ENCODE measurements at regions not wholly inside any gene's neighbourhood (a gene's known extent, or its start where the extent isn't known, plus 50 kb on each side); places are given as distances from the start of the nearest gene placed in this dataset.

- DNase-seq (ENCODE audit: insufficient read length, low spot score) (no peak), FAIRE-seq (no peak)
- no peak for TF ChIP-seq TAF1 (IDR thresholded peaks at IDR 0.05; ENCODE audit: low read depth, low read length)
Observed at GRCh38 chr3:59677747-59678702, 628.2 kb upstream of the CFAP20DC start.

GRCh38 chr3:59675495-59675894, 625.7 kb upstream of the CFAP20DC start:
- TF ChIP-seq SPI1 (IDR thresholded peaks at IDR 0.05; ENCODE audit: low read depth, low read length) = no peak
- no peak for TF ChIP-seq TAF1 (IDR thresholded peaks at IDR 0.05; ENCODE audit: low read depth, low read length)
- TF ChIP-seq POLR2A (IDR thresholded peaks at IDR 0.05; ENCODE audit: low read depth, low read length) = no peak
- TF ChIP-seq PAX5 (IDR thresholded peaks at IDR 0.05; ENCODE audit: insufficient read depth, low read length, severe bottlenecking) = no peak
- TF ChIP-seq POLR2AphosphoS5 (IDR thresholded peaks at IDR 0.05; ENCODE audit: low read depth, low read length) = no peak
- no peak for TF ChIP-seq POU2F2 (IDR thresholded peaks at IDR 0.05; ENCODE audit: low read depth, low read length)
- DNase-seq (ENCODE audit: insufficient read length, low spot score) (no peak), FAIRE-seq (no peak)

- TF ChIP-seq TAF1 (IDR thresholded peaks at IDR 0.05; ENCODE audit: low read depth, low read length) (no peak), POLR2A (IDR thresholded peaks at IDR 0.05; ENCODE audit: low read depth, low read length) (no peak), SPI1 (IDR thresholded peaks at IDR 0.05; ENCODE audit: low read depth, low read length) (no peak), POLR2AphosphoS5 (IDR thresholded peaks at IDR 0.05; ENCODE audit: low read depth, low read length) (no peak), POU2F2 (IDR thresholded peaks at IDR 0.05; ENCODE audit: low read depth, low read length) (no peak), PAX5 (IDR thresholded peaks at IDR 0.05; ENCODE audit: insufficient read depth, low read length, severe bottlenecking) (no peak)
- FAIRE-seq = no peak
- DNase-seq (ENCODE audit: insufficient read length, low spot score) = no peak
Observed at GRCh38 chr3:59663076-59663850, 613.4 kb upstream of the CFAP20DC start.

GRCh38 chr3:59660852-59661625, 611.2 kb upstream of the CFAP20DC start:
- TF ChIP-seq SPI1 (IDR thresholded peaks at IDR 0.05; ENCODE audit: low read depth, low read length) = no peak
- no peak for TF ChIP-seq PAX5 (IDR thresholded peaks at IDR 0.05; ENCODE audit: insufficient read depth, low read length, severe bottlenecking)
- no peak for TF ChIP-seq TAF1 (IDR thresholded peaks at IDR 0.05; ENCODE audit: low read depth, low read length)
- no peak for TF ChIP-seq POLR2A (IDR thresholded peaks at IDR 0.05; ENCODE audit: low read depth, low read length)
- no peak for TF ChIP-seq POLR2AphosphoS5 (IDR thresholded peaks at IDR 0.05; ENCODE audit: low read depth, low read length)
- no peak for TF ChIP-seq POU2F2 (IDR thresholded peaks at IDR 0.05; ENCODE audit: low read depth, low read length)
- no peak for DNase-seq (ENCODE audit: insufficient read length, low spot score)
- no peak for FAIRE-seq

- no peak for TF ChIP-seq SPI1 (IDR thresholded peaks at IDR 0.05; ENCODE audit: low read depth, low read length)
- TF ChIP-seq TAF1 (IDR thresholded peaks at IDR 0.05; ENCODE audit: low read depth, low read length) = no peak
- no peak for TF ChIP-seq PAX5 (IDR thresholded peaks at IDR 0.05; ENCODE audit: insufficient read depth, low read length, severe bottlenecking)
- no peak for TF ChIP-seq POLR2A (IDR thresholded peaks at IDR 0.05; ENCODE audit: low read depth, low read length)
- no peak for DNase-seq (ENCODE audit: insufficient read length, low spot score)
- no peak for FAIRE-seq
Observed at GRCh38 chr3:59660376-59660775, 610.6 kb upstream of the CFAP20DC start.

- no peak for TF ChIP-seq TAF1 (IDR thresholded peaks at IDR 0.05; ENCODE audit: low read depth, low read length)
- no peak for TF ChIP-seq POLR2A (IDR thresholded peaks at IDR 0.05; ENCODE audit: low read depth, low read length)
- TF ChIP-seq POU2F2 (IDR thresholded peaks at IDR 0.05; ENCODE audit: low read depth, low read length) = no peak
- no peak for TF ChIP-seq POLR2AphosphoS5 (IDR thresholded peaks at IDR 0.05; ENCODE audit: low read depth, low read length)
- no peak for TF ChIP-seq SPI1 (IDR thresholded peaks at IDR 0.05; ENCODE audit: low read depth, low read length)
- no peak for FAIRE-seq
- no peak for DNase-seq (ENCODE audit: insufficient read length, low spot score)
Observed at GRCh38 chr3:59659755-59660154, 609.9 kb upstream of the CFAP20DC start.

- DNase-seq (ENCODE audit: insufficient read length, low spot score) (no peak), FAIRE-seq (no peak)
- TF ChIP-seq POLR2A (IDR thresholded peaks at IDR 0.05; ENCODE audit: low read depth, low read length) = no peak
- no peak for TF ChIP-seq TAF1 (IDR thresholded peaks at IDR 0.05; ENCODE audit: low read depth, low read length)
- TF ChIP-seq SPI1 (IDR thresholded peaks at IDR 0.05; ENCODE audit: low read depth, low read length) = no peak
- no peak for TF ChIP-seq POLR2AphosphoS5 (IDR thresholded peaks at IDR 0.05; ENCODE audit: low read depth, low read length)
- no peak for TF ChIP-seq PAX5 (IDR thresholded peaks at IDR 0.05; ENCODE audit: insufficient read depth, low read length, severe bottlenecking)
- TF ChIP-seq POU2F2 (IDR thresholded peaks at IDR 0.05; ENCODE audit: low read depth, low read length) = no peak
Observed at GRCh38 chr3:59658866-59659265, 609.0 kb upstream of the CFAP20DC start.

- FAIRE-seq (no peak), DNase-seq (ENCODE audit: insufficient read length, low spot score) (no peak)
- TF ChIP-seq POLR2AphosphoS5 (IDR thresholded peaks at IDR 0.05; ENCODE audit: low read depth, low read length) = no peak
- no peak for TF ChIP-seq SPI1 (IDR thresholded peaks at IDR 0.05; ENCODE audit: low read depth, low read length)
- TF ChIP-seq POU2F2 (IDR thresholded peaks at IDR 0.05; ENCODE audit: low read depth, low read length) = no peak
- no peak for TF ChIP-seq PAX5 (IDR thresholded peaks at IDR 0.05; ENCODE audit: insufficient read depth, low read length, severe bottlenecking)
- no peak for TF ChIP-seq POLR2A (IDR thresholded peaks at IDR 0.05; ENCODE audit: low read depth, low read length)
- no peak for TF ChIP-seq TAF1 (IDR thresholded peaks at IDR 0.05; ENCODE audit: low read depth, low read length)
Observed at GRCh38 chr3:59658274-59658673, 608.4 kb upstream of the CFAP20DC start.

GRCh38 chr3:59655418-59656015, 605.7 kb upstream of the CFAP20DC start:
- TF ChIP-seq SPI1 (IDR thresholded peaks at IDR 0.05; ENCODE audit: low read depth, low read length) = no peak
- TF ChIP-seq POLR2AphosphoS5 (IDR thresholded peaks at IDR 0.05; ENCODE audit: low read depth, low read length) = no peak
- TF ChIP-seq TAF1 (IDR thresholded peaks at IDR 0.05; ENCODE audit: low read depth, low read length) = no peak
- TF ChIP-seq POLR2A (IDR thresholded peaks at IDR 0.05; ENCODE audit: low read depth, low read length) = no peak
- no peak for TF ChIP-seq POU2F2 (IDR thresholded peaks at IDR 0.05; ENCODE audit: low read depth, low read length)
- TF ChIP-seq PAX5 (IDR thresholded peaks at IDR 0.05; ENCODE audit: insufficient read depth, low read length, severe bottlenecking) = no peak
- DNase-seq (ENCODE audit: insufficient read length, low spot score) = no peak
- no peak for FAIRE-seq

Measured in GM12891 (cell line).